ENCODE measurements at regions not wholly inside any gene's neighbourhood (a gene's known extent, or its start where the extent isn't known, plus 50 kb on each side); places are given as distances from the start of the nearest gene placed in this dataset.
"Not testable (repeated sequence)": the region's sequence is repeated elsewhere in the genome, so short reads cannot be mapped to it uniquely, and the experiment has no call there.

DNA sequence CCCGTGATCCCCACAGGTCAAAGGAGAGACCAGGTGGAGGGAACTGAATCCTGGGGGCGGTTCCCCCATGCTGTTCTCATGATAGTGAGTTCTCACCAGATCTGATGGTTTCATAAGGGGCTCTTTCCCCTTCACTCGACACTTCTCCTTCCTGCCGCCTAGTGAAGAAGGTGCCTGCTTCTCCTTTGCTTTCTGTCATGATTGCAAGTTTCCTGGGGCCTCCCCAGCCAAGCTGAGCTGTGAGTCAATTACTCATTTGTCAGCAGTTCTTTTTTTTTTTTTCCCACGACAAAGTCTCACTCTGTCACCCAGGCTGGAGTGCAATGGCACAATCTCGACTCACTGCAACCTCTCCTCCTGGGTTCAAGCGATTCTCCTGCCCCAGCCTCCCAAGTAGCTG is 1530.4 kb downstream of the BRD1 start:
- Histone ChIP-seq H3K9me3 (peaks cover 0 to 5% (median 2%) of the 10 kb centered on the region in 8 donors), H3K36me3 (no peaks in the 10 kb centered on the region), H3K27ac (no peak overlapping the region), H3K4me3 (no peak overlapping the region), H3K4me1 (no peaks in the 10 kb centered on the region), H3K27me3 (replicated peaks in 1 of 7) (peaks cover 0 to 24% (median 0%) of the 10 kb centered on the region in 7 donors)
- no peak for DNase-seq
- TF ChIP-seq POLR2A (IDR thresholded peaks at IDR 0.05) (no peak), POLR2AphosphoS5 (IDR thresholded peaks at IDR 0.05) (no peak)
- TF ChIP-seq, protein P1, sequence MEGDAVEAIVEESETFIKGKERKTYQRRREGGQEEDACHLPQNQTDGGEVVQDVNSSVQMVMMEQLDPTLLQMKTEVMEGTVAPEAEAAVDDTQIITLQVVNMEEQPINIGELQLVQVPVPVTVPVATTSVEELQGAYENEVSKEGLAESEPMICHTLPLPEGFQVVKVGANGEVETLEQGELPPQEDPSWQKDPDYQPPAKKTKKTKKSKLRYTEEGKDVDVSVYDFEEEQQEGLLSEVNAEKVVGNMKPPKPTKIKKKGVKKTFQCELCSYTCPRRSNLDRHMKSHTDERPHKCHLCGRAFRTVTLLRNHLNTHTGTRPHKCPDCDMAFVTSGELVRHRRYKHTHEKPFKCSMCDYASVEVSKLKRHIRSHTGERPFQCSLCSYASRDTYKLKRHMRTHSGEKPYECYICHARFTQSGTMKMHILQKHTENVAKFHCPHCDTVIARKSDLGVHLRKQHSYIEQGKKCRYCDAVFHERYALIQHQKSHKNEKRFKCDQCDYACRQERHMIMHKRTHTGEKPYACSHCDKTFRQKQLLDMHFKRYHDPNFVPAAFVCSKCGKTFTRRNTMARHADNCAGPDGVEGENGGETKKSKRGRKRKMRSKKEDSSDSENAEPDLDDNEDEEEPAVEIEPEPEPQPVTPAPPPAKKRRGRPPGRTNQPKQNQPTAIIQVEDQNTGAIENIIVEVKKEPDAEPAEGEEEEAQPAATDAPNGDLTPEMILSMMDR (IDR thresholded peaks at IDR 0.05 in 8 of 11, conservative IDR thresholded peaks at IDR 0.05 in 3 of 11): no peak
- intact Hi-C loops (cut with DNase I; ENCODE audit: low total_unique reads): no loop called here
- 50 to 61% (median 58%) methylated on average over 6 to 7 of the region's 7 CpGs for WGBS, 5 donors

DNA sequence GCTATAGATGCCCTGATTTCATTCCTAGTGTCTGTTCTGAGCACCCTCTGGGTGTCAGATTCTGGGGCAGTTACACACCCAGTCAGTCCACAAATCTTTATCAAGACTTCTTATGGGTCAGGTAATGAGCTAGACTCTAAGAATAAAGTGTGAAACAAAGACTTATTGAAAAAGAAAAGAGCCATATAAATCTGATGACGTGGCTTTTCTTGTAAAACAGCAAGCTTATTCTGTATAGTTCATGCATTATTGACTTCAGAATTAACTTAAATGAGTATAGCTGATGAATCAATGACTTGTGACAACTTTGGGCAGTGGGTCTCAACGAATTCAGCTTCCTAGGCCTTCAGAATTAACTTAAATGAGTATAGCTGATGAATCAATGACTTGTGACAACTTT is 1527.5 kb downstream of the TBC1D22A start:
- intact Hi-C loops (cut with DNase I; ENCODE audit: low total_unique reads): not testable (repeated sequence)

DNA sequence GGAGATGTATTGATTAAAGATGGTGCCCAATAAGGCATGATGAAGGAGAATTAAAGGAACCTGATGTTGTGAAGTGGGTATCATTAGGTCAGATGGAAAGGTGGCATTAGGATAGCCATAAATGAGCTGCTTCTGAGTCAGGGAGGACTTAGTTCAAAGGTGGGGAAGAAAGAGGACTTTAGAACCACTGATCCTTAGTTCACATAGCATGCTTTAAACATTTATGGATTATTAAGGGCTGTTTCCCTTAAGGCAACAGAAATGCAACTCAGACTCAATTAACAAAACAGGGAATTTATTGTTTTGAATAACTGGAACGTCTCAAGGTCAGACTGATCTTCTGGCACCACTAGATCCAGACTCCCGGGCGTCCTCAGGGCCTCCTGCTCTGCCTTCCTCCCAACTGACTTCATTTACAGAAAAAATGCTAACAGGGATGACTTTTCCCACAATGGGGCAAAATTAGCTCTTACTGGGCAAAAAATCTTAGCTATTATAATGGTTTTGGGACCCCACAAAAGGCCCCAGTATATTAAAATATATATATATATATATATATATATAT is 1526.0 kb downstream of the TBC1D22A start:
- Histone ChIP-seq H3K9me3 (peaks cover 0 to 25% (median 12%) of the 10 kb centered on the region in 8 donors), H3K27me3 (replicated peaks in 1 of 7) (no peaks in the 10 kb centered on the region), H3K4me3 (no peak overlapping the region), H3K36me3 (no peaks in the 10 kb centered on the region), H3K27ac (no peak overlapping the region), H3K4me1 (no peaks in the 10 kb centered on the region)
- no peak for TF ChIP-seq POLR2AphosphoS5 (IDR thresholded peaks at IDR 0.05)
- TF ChIP-seq, protein P1 (IDR thresholded peaks at IDR 0.05 in 8 of 11, conservative IDR thresholded peaks at IDR 0.05 in 3 of 11): no peak
- no peak for TF ChIP-seq POLR2A (IDR thresholded peaks at IDR 0.05)
- 66 to 80% (median 72%) methylated on average over 3 of the region's 3 CpGs for WGBS, 5 donors
- intact Hi-C loops (cut with DNase I; ENCODE audit: low total_unique reads): no loop called here
- DNase-seq: no peak

More for the DNA sequence above, 1527.5 kb downstream of the TBC1D22A start:
- not testable (repeated sequence) for H3K36me3 ChIP-seq; H3K4me3 ChIP-seq; H3K4me1 ChIP-seq; H3K27me3 ChIP-seq (replicated peaks in 1 of 7); H3K27ac ChIP-seq; DNase-seq
- H3K9me3 ChIP-seq: peaks cover 0 to 21% (median 11%) of the 10 kb centered on the region in 8 donors
- WGBS, 5 donors: 50 to 62% (median 54%) methylated on average over 2 of the region's 2 CpGs

DNA sequence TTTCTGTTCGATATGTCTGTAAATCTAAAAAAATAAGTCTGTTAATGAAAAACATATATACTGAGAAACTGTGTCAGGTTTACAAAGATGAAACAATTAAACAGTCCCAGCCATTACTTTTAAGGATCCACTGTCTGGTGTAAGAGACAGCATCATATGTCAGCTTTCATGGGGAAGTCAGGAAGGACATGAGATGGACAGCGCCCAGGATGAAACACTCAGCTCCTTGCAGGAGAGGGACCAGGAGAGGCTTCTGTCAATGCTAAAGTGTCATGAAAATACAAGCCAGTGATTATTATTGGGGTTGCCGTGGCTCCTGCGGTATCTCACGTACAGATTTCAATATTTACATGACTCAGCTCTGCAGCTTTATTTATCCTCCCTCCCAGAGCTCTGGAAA is 1524.6 kb downstream of the TBC1D22A start:
- TF ChIP-seq POLR2AphosphoS5 (IDR thresholded peaks at IDR 0.05): no peak
- TF ChIP-seq, protein P1 (IDR thresholded peaks at IDR 0.05 in 8 of 11, conservative IDR thresholded peaks at IDR 0.05 in 3 of 11): no peak
- no peak for TF ChIP-seq POLR2A (IDR thresholded peaks at IDR 0.05)
- intact Hi-C loops (cut with DNase I; ENCODE audit: low total_unique reads): no loop called here
- Histone ChIP-seq H3K27ac (no peak overlapping the region), H3K4me1 (no peaks in the 10 kb centered on the region), H3K27me3 (replicated peaks in 1 of 7) (no peaks in the 10 kb centered on the region), H3K9me3 (peaks cover 0 to 18% (median 6%) of the 10 kb centered on the region in 8 donors), H3K4me3 (no peak overlapping the region), H3K36me3 (no peaks in the 10 kb centered on the region)
- 76 to 89% (median 86%) methylated on average over 5 of the region's 5 CpGs for WGBS, 5 donors
- DNase-seq: no peak

Data from spleen (tissue), 11 donors.